ENCODE measurements at regions not wholly inside any gene's neighbourhood (a gene's known extent, or its start where the extent isn't known, plus 50 kb on each side); places are given as distances from the start of the nearest gene placed in this dataset.

GRCh38 chr7:91352091-91352490 is 87.9 kb downstream of the FZD1 start:
- ATAC-seq (replicated peaks in 1 of 4) (no peak), DNase-seq (no peak)
- no peak overlapping the region for H3K4me3 ChIP-seq (ENCODE audit: control insufficient read depth in 1 of 2, extremely low read depth in 1 of 2, low read length in 1 of 2)
- Mint-ChIP-seq H3K4me1 (no peaks in the 10 kb centered on the region), H3K27me3 (peaks cover 0 to 6% of the 10 kb centered on the region in 2 donors), H3K9me3 (no peaks in the 10 kb centered on the region), H3K27ac (no peak overlapping the region), H3K4me3 (no peak overlapping the region), H3K36me3 (no peaks in the 10 kb centered on the region)
- no peak overlapping the region for H3K27ac ChIP-seq (ENCODE audit: low read length)
- no peaks in the 10 kb centered on the region for H3K4me1 ChIP-seq (ENCODE audit: control insufficient read depth in 1 of 2, extremely low read depth in 1 of 2, insufficient read depth in 2 of 2, low read length in 2 of 2)
- no peaks in the 10 kb centered on the region for H3K36me3 ChIP-seq (ENCODE audit: control insufficient read depth in 2 of 2, extremely low read depth in 1 of 2, insufficient read depth in 1 of 2, low read length in 1 of 2)
- H3K27me3 ChIP-seq (replicated peaks in 1 of 2; ENCODE audit: control insufficient read depth in 2 of 2, extremely low read depth in 1 of 2, insufficient read depth in 2 of 2, low read length in 1 of 2), result no peaks in the 10 kb centered on the region
- CTCF ChIA-PET, result interaction anchor here in 1 of 2 donors (0.6 kb wide), 1 partner anchor 612 kb away, joined by 3 read pairs; no protein-coding TSS in a partner anchor
- no peaks in the 10 kb centered on the region for H3K9me3 ChIP-seq
- WGBS (ENCODE audit: insufficient coverage), result 75% methylated on average over 3 of the region's 4 CpGs
- POLR2A ChIA-PET, result no interaction called here

DNA sequence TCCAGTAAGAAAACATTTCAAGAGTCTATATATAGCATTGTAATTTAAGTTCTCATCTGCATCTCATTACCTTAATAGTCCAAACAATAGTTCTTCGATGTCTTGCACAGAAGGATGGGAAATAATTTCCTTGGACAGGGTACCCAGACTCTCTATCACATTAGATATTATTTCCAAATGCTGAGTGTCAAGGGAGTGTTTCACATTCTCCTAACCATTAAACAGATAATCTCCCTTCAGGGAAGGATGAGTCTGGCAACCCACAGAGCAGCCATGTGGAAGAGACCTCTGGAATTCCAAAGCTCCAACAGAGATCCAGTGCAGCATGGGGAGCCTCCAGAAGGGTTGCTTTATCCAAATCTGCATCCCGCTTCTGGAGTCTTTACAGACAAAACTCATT is 89.6 kb downstream of the FZD1 start:
- no peaks in the 10 kb centered on the region for H3K36me3 Mint-ChIP-seq
- ChIA-PET CTCF (no interaction called here), POLR2A (no interaction called here)
- H3K27ac ChIP-seq (ENCODE audit: low read length), result no peak overlapping the region
- no peaks in the 10 kb centered on the region for H3K4me1 Mint-ChIP-seq
- ATAC-seq (replicated peaks in 1 of 4) (no peak), DNase-seq (no peak)
- H3K4me3 ChIP-seq (ENCODE audit: control insufficient read depth in 1 of 2, extremely low read depth in 1 of 2, low read length in 1 of 2), result no peak overlapping the region
- H3K4me3 Mint-ChIP-seq, result no peak overlapping the region
- H3K9me3 Mint-ChIP-seq, result no peaks in the 10 kb centered on the region
- H3K27me3 ChIP-seq (replicated peaks in 1 of 2; ENCODE audit: control insufficient read depth in 2 of 2, extremely low read depth in 1 of 2, insufficient read depth in 2 of 2, low read length in 1 of 2), result no peaks in the 10 kb centered on the region
- H3K27me3 Mint-ChIP-seq, result peaks cover 0 to 6% of the 10 kb centered on the region in 2 donors
- WGBS (ENCODE audit: insufficient coverage), result no CpG with 5 or more reads among the region's 2 CpGs
- H3K36me3 ChIP-seq (ENCODE audit: control insufficient read depth in 2 of 2, extremely low read depth in 1 of 2, insufficient read depth in 1 of 2, low read length in 1 of 2), result no peaks in the 10 kb centered on the region
- H3K9me3 ChIP-seq, result no peaks in the 10 kb centered on the region
- H3K27ac Mint-ChIP-seq, result no peak overlapping the region
- no peaks in the 10 kb centered on the region for H3K4me1 ChIP-seq (ENCODE audit: control insufficient read depth in 1 of 2, extremely low read depth in 1 of 2, insufficient read depth in 2 of 2, low read length in 2 of 2)

GRCh38 chr7:91355695-91356435 is 91.6 kb downstream of the FZD1 start:
- H3K4me3 Mint-ChIP-seq, result no peak overlapping the region
- ChIA-PET POLR2A (no interaction called here), CTCF (interaction anchor here in 1 of 2 donors (0.5 kb wide), 1 partner anchor 14 kb away, joined by 10 read pairs; no protein-coding TSS in a partner anchor)
- Histone ChIP-seq H3K27me3 (replicated peaks in 1 of 2; ENCODE audit: control insufficient read depth in 2 of 2, extremely low read depth in 1 of 2, insufficient read depth in 2 of 2, low read length in 1 of 2) (no peaks in the 10 kb centered on the region), H3K4me1 (ENCODE audit: control insufficient read depth in 1 of 2, extremely low read depth in 1 of 2, insufficient read depth in 2 of 2, low read length in 2 of 2) (no peaks in the 10 kb centered on the region), H3K9me3 (no peaks in the 10 kb centered on the region), H3K36me3 (ENCODE audit: control insufficient read depth in 2 of 2, extremely low read depth in 1 of 2, insufficient read depth in 1 of 2, low read length in 1 of 2) (no peaks in the 10 kb centered on the region), H3K27ac (ENCODE audit: low read length) (no peak overlapping the region), H3K4me3 (ENCODE audit: control insufficient read depth in 1 of 2, extremely low read depth in 1 of 2, low read length in 1 of 2) (no peak overlapping the region)
- H3K9me3 Mint-ChIP-seq, result no peaks in the 10 kb centered on the region
- ATAC-seq (replicated peaks in 1 of 4) (no peak), DNase-seq (no peak)
- peaks cover 0 to 3% of the 10 kb centered on the region in 2 donors for H3K27me3 Mint-ChIP-seq
- H3K27ac Mint-ChIP-seq, result no peak overlapping the region
- H3K4me1 Mint-ChIP-seq, result no peaks in the 10 kb centered on the region
- WGBS (ENCODE audit: insufficient coverage), result 71% methylated on average over 2 of the region's 7 CpGs
- no peaks in the 10 kb centered on the region for H3K36me3 Mint-ChIP-seq

- no peaks in the 10 kb centered on the region for H3K4me1 ChIP-seq (ENCODE audit: control insufficient read depth in 1 of 2, extremely low read depth in 1 of 2, insufficient read depth in 2 of 2, low read length in 2 of 2)
- Mint-ChIP-seq H3K4me1 (no peaks in the 10 kb centered on the region), H3K27me3 (peaks cover 0 to 9% of the 10 kb centered on the region in 2 donors), H3K9me3 (no peaks in the 10 kb centered on the region), H3K4me3 (no peak overlapping the region), H3K27ac (no peak overlapping the region), H3K36me3 (no peaks in the 10 kb centered on the region)
- CTCF ChIA-PET, result no interaction called here
- no peaks in the 10 kb centered on the region for H3K27me3 ChIP-seq (replicated peaks in 1 of 2; ENCODE audit: control insufficient read depth in 2 of 2, extremely low read depth in 1 of 2, insufficient read depth in 2 of 2, low read length in 1 of 2)
- ATAC-seq (replicated peaks in 1 of 4) (no peak), DNase-seq (no peak)
- H3K4me3 ChIP-seq (ENCODE audit: control insufficient read depth in 1 of 2, extremely low read depth in 1 of 2, low read length in 1 of 2), result no peak overlapping the region
- POLR2A ChIA-PET, result no interaction called here
- H3K36me3 ChIP-seq (ENCODE audit: control insufficient read depth in 2 of 2, extremely low read depth in 1 of 2, insufficient read depth in 1 of 2, low read length in 1 of 2), result no peaks in the 10 kb centered on the region
- H3K9me3 ChIP-seq, result no peaks in the 10 kb centered on the region
- no peak overlapping the region for H3K27ac ChIP-seq (ENCODE audit: low read length)
Observed at GRCh38 chr7:91356915-91357314, 92.7 kb downstream of the FZD1 start.

DNA sequence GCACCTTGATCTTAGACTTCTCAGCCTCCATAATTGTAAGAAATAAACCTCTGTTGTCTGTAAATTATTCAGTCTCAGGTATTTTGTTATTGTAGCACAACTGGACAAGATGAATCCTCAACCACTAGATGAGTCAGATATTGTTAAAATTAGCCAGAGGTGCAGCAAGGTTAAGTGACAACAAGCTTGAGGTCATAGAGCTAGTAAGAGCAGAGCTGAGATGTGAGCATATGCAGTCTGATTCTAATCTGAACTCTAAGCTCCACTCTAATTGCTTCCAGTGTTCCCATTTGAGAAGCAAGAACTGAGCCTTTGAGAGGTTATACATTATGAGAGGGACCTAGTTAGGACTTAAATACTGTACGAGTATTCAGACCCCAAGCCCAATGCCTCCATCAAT is 93.1 kb downstream of the FZD1 start:
- Histone ChIP-seq H3K9me3 (no peaks in the 10 kb centered on the region), H3K4me3 (ENCODE audit: control insufficient read depth in 1 of 2, extremely low read depth in 1 of 2, low read length in 1 of 2) (no peak overlapping the region), H3K27ac (ENCODE audit: low read length) (no peak overlapping the region), H3K4me1 (ENCODE audit: control insufficient read depth in 1 of 2, extremely low read depth in 1 of 2, insufficient read depth in 2 of 2, low read length in 2 of 2) (no peaks in the 10 kb centered on the region), H3K36me3 (ENCODE audit: control insufficient read depth in 2 of 2, extremely low read depth in 1 of 2, insufficient read depth in 1 of 2, low read length in 1 of 2) (no peaks in the 10 kb centered on the region), H3K27me3 (replicated peaks in 1 of 2; ENCODE audit: control insufficient read depth in 2 of 2, extremely low read depth in 1 of 2, insufficient read depth in 2 of 2, low read length in 1 of 2) (no peaks in the 10 kb centered on the region)
- Mint-ChIP-seq H3K9me3 (no peaks in the 10 kb centered on the region), H3K27me3 (peaks cover 0 to 13% of the 10 kb centered on the region in 2 donors), H3K4me1 (no peaks in the 10 kb centered on the region), H3K27ac (no peak overlapping the region), H3K36me3 (no peaks in the 10 kb centered on the region), H3K4me3 (no peak overlapping the region)
- DNase-seq, result no peak
- ATAC-seq (replicated peaks in 1 of 4), result no peak
- WGBS (ENCODE audit: insufficient coverage), result no CpG with 5 or more reads among the region's 1 CpG
- ChIA-PET CTCF (no interaction called here), POLR2A (no interaction called here)

DNA sequence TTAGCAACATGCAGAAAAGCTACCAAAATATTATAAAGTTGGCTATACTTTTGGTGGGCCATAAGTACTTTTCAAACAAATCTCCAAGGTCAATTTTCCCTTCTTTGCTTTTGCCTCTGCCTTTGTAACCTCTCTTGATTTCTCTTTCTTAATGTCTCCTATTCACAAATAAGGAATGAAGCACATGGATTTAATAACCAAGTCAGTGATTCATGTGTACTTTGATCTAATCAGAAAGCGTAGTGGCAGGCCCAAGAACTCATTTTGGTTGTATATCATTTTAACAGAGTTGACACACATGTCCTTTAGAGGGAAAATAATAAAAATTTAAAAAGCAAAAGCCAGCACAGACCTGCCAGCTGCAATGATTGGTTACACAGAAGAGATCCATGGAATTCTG is 93.7 kb downstream of the FZD1 start:
- Histone ChIP-seq H3K27me3 (replicated peaks in 1 of 2; ENCODE audit: control insufficient read depth in 2 of 2, extremely low read depth in 1 of 2, insufficient read depth in 2 of 2, low read length in 1 of 2) (no peaks in the 10 kb centered on the region), H3K4me1 (ENCODE audit: control insufficient read depth in 1 of 2, extremely low read depth in 1 of 2, insufficient read depth in 2 of 2, low read length in 2 of 2) (no peaks in the 10 kb centered on the region), H3K36me3 (ENCODE audit: control insufficient read depth in 2 of 2, extremely low read depth in 1 of 2, insufficient read depth in 1 of 2, low read length in 1 of 2) (no peaks in the 10 kb centered on the region), H3K27ac (ENCODE audit: low read length) (no peak overlapping the region), H3K4me3 (ENCODE audit: control insufficient read depth in 1 of 2, extremely low read depth in 1 of 2, low read length in 1 of 2) (no peak overlapping the region), H3K9me3 (no peaks in the 10 kb centered on the region)
- DNase-seq (no peak), ATAC-seq (replicated peaks in 1 of 4) (no peak)
- ChIA-PET CTCF (no interaction called here), POLR2A (no interaction called here)
- no peaks in the 10 kb centered on the region for H3K36me3 Mint-ChIP-seq
- WGBS (ENCODE audit: insufficient coverage), result 83% methylated on average over 1 of the region's 1 CpG
- H3K27ac Mint-ChIP-seq, result no peak overlapping the region
- no peaks in the 10 kb centered on the region for H3K9me3 Mint-ChIP-seq
- H3K4me3 Mint-ChIP-seq, result no peak overlapping the region
- H3K4me1 Mint-ChIP-seq, result no peaks in the 10 kb centered on the region
- H3K27me3 Mint-ChIP-seq, result peaks cover 0 to 13% of the 10 kb centered on the region in 2 donors

- no peak overlapping the region for H3K27ac ChIP-seq (ENCODE audit: low read length)
- WGBS (ENCODE audit: insufficient coverage), result no CpG with 5 or more reads among the region's 2 CpGs
- CTCF ChIA-PET, result no interaction called here
Observed at GRCh38 chr7:91358303-91358702, 94.1 kb downstream of the FZD1 start.

More at GRCh38 chr7:91358303-91358702, 94.1 kb downstream of the FZD1 start:
- ATAC-seq (replicated peaks in 1 of 4) (no peak), DNase-seq (no peak)
- Histone ChIP-seq H3K27me3 (replicated peaks in 1 of 2; ENCODE audit: control insufficient read depth in 2 of 2, extremely low read depth in 1 of 2, insufficient read depth in 2 of 2, low read length in 1 of 2) (no peaks in the 10 kb centered on the region), H3K9me3 (no peaks in the 10 kb centered on the region), H3K4me3 (ENCODE audit: control insufficient read depth in 1 of 2, extremely low read depth in 1 of 2, low read length in 1 of 2) (no peak overlapping the region), H3K36me3 (ENCODE audit: control insufficient read depth in 2 of 2, extremely low read depth in 1 of 2, insufficient read depth in 1 of 2, low read length in 1 of 2) (no peaks in the 10 kb centered on the region), H3K4me1 (ENCODE audit: control insufficient read depth in 1 of 2, extremely low read depth in 1 of 2, insufficient read depth in 2 of 2, low read length in 2 of 2) (no peaks in the 10 kb centered on the region)
- Mint-ChIP-seq H3K27me3 (peaks cover 0 to 13% of the 10 kb centered on the region in 2 donors), H3K4me1 (no peaks in the 10 kb centered on the region), H3K36me3 (no peaks in the 10 kb centered on the region), H3K4me3 (no peak overlapping the region), H3K9me3 (no peaks in the 10 kb centered on the region), H3K27ac (no peak overlapping the region)
- POLR2A ChIA-PET, result no interaction called here
